ENCODE measurements at regions not wholly inside any gene's neighbourhood (a gene's known extent, or its start where the extent isn't known, plus 50 kb on each side); places are given as distances from the start of the nearest gene placed in this dataset.
"Not testable (repeated sequence)": the region's sequence is repeated elsewhere in the genome, so short reads cannot be mapped to it uniquely, and the experiment has no call there.

GRCh38 chr16:17037499-17037898 is 433.3 kb downstream of the XYLT1 start:
- no peak for DNase-seq
- Histone ChIP-seq H3F3A (ENCODE audit: low read length, unreplicated experiment) (no peaks in the 10 kb centered on the region), H3K27ac (ENCODE audit: low read length) (no peak overlapping the region), H3K4me1 (ENCODE audit: insufficient read depth, low read length) (no peaks in the 10 kb centered on the region), H3K9me2 (replicated peaks; ENCODE audit: low read length) (no peaks in the 10 kb centered on the region), H3K9me3 (ENCODE audit: low read length) (no peaks in the 10 kb centered on the region), H3K4me2 (ENCODE audit: low read length) (no peak overlapping the region), H3K36me3 (ENCODE audit: low read depth, low read length) (no peaks in the 10 kb centered on the region), H3K27me3 (ENCODE audit: low read length) (no peaks in the 10 kb centered on the region), H4K20me1 (ENCODE audit: low read length) (no peaks in the 10 kb centered on the region), H2AFZ (ENCODE audit: low read length) (no peak overlapping the region), H3K4me3 (ENCODE audit: low read length) (no peak overlapping the region), H3K79me2 (ENCODE audit: low read length) (no peaks in the 10 kb centered on the region), H3K9ac (ENCODE audit: low read length) (no peak overlapping the region)
- intact Hi-C loops (cut with micrococcal nuclease), result no loop called here
- CTCF ChIA-PET, result no interaction called here
- no peak for ATAC-seq
- TF ChIP-seq, protein P1, sequence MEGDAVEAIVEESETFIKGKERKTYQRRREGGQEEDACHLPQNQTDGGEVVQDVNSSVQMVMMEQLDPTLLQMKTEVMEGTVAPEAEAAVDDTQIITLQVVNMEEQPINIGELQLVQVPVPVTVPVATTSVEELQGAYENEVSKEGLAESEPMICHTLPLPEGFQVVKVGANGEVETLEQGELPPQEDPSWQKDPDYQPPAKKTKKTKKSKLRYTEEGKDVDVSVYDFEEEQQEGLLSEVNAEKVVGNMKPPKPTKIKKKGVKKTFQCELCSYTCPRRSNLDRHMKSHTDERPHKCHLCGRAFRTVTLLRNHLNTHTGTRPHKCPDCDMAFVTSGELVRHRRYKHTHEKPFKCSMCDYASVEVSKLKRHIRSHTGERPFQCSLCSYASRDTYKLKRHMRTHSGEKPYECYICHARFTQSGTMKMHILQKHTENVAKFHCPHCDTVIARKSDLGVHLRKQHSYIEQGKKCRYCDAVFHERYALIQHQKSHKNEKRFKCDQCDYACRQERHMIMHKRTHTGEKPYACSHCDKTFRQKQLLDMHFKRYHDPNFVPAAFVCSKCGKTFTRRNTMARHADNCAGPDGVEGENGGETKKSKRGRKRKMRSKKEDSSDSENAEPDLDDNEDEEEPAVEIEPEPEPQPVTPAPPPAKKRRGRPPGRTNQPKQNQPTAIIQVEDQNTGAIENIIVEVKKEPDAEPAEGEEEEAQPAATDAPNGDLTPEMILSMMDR (conservative IDR thresholded peaks at IDR 0.05; ENCODE audit: low read depth, low read length), result no peak
- no peak for TF ChIP-seq EZH2 (IDR thresholded peaks at IDR 0.05; ENCODE audit: low read length, unreplicated experiment)
- no TSS peak for BruUV-seq (replicated peaks)
- POLR2A ChIA-PET (ENCODE audit: unreplicated experiment), result no interaction called here

DNA sequence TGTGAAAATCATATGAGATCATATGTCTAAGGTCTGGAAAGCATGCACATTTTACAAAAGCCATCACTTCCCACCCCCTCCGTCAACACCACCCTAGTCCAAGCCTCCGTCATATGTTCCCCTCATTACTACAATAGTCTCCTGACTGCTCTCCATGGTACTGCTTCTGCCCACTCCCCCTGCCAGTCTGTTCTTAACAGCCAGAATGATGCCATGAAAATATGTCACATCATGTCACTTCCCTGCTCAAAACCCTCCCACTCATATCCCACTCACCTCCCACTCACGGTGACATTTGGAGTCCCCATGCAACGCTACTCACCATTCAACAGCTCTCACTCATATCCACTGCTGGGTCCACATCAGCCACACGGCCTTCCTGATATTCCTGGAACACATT is 432.3 kb downstream of the XYLT1 start:
- no peak overlapping the region for H3K27ac ChIP-seq (ENCODE audit: low read length)
- H2AFZ ChIP-seq (ENCODE audit: low read length), result no peak overlapping the region
- H3K4me1 ChIP-seq (ENCODE audit: insufficient read depth, low read length), result no peaks in the 10 kb centered on the region
- DNase-seq (no peak), ATAC-seq (no peak)
- no peaks in the 10 kb centered on the region for H3K27me3 ChIP-seq (ENCODE audit: low read length)
- CTCF ChIA-PET, result no interaction called here
- H3K36me3 ChIP-seq (ENCODE audit: low read depth, low read length), result no peaks in the 10 kb centered on the region
- H3K9ac ChIP-seq (ENCODE audit: low read length), result no peak overlapping the region
- POLR2A ChIA-PET (ENCODE audit: unreplicated experiment), result no interaction called here
- intact Hi-C loops (cut with micrococcal nuclease), result no loop called here
- H3K4me3 ChIP-seq (ENCODE audit: low read length), result no peak overlapping the region
- no peaks in the 10 kb centered on the region for H3K79me2 ChIP-seq (ENCODE audit: low read length)
- no peaks in the 10 kb centered on the region for H3F3A ChIP-seq (ENCODE audit: low read length, unreplicated experiment)
- H3K4me2 ChIP-seq (ENCODE audit: low read length), result no peak overlapping the region
- H3K9me3 ChIP-seq (ENCODE audit: low read length), result no peaks in the 10 kb centered on the region
- no TSS peak for BruUV-seq (replicated peaks)
- no peaks in the 10 kb centered on the region for H4K20me1 ChIP-seq (ENCODE audit: low read length)
- no peaks in the 10 kb centered on the region for H3K9me2 ChIP-seq (replicated peaks; ENCODE audit: low read length)
- TF ChIP-seq EZH2 (IDR thresholded peaks at IDR 0.05; ENCODE audit: low read length, unreplicated experiment) (no peak), EZH2phosphoT487 (IDR thresholded peaks at IDR 0.05; ENCODE audit: borderline replicate concordance, low read length) (no peak)
- TF ChIP-seq, protein P1 (conservative IDR thresholded peaks at IDR 0.05; ENCODE audit: low read depth, low read length), result no peak

DNA sequence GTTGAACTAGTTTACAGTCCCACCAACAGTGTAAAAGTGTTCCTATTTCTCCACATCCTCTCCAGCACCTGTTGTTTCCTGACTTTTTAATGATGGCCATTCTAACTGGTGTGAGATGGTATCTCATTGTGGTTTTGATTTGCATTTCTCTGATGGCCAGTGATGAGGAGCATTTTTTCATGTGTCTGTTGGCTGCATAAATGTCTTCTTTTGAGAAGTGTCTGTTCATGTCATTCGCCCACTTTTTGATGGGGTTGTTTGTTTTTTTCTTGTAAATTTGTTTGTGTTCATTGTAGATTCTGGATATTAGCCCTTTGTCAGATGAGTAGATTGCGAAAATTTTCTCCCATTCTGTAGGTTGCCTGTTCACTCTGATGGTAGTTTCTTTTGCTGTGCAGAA is 421.7 kb downstream of the XYLT1 start:
- POLR2A ChIA-PET (ENCODE audit: unreplicated experiment); H3K36me3 ChIP-seq (ENCODE audit: low read depth, low read length); BruUV-seq (replicated peaks): not testable (repeated sequence)

More for the DNA sequence above, 421.7 kb downstream of the XYLT1 start:
- H3F3A ChIP-seq (ENCODE audit: low read length, unreplicated experiment); DNase-seq; H3K27ac ChIP-seq (ENCODE audit: low read length); intact Hi-C loops (cut with micrococcal nuclease); CTCF ChIA-PET; H4K20me1 ChIP-seq (ENCODE audit: low read length); H3K4me2 ChIP-seq (ENCODE audit: low read length); H3K4me1 ChIP-seq (ENCODE audit: insufficient read depth, low read length); H3K9ac ChIP-seq (ENCODE audit: low read length); H3K27me3 ChIP-seq (ENCODE audit: low read length); H3K9me2 ChIP-seq (replicated peaks; ENCODE audit: low read length); H3K4me3 ChIP-seq (ENCODE audit: low read length); ATAC-seq; H3K9me3 ChIP-seq (ENCODE audit: low read length); H3K79me2 ChIP-seq (ENCODE audit: low read length); H2AFZ ChIP-seq (ENCODE audit: low read length): not testable (repeated sequence)
